GM19455 (cell line): ENCODE measurements at regions not wholly inside any gene's neighbourhood (a gene's known extent, or its start where the extent isn't known, plus 50 kb on each side); places are given as distances from the start of the nearest gene placed in this dataset.

ENCODE experiments used
- ATAC-seq: cut with Tn5 transposase; IDR thresholded peaks from one replicate; pipeline ENCODE4 v1.9.1; 2021; ENCODE audit not compliant: unreplicated experiment

- no peak for ATAC-seq
Observed at GRCh38 chr10:83037653-83038052, 1101.7 kb upstream of the GHITM start.

GRCh38 chr10:83038631-83039030 lies 1100.7 kb upstream of the GHITM start:
- no peak for ATAC-seq

- ATAC-seq = no peak
Observed at GRCh38 chr10:83045731-83046130, 1093.6 kb upstream of the GHITM start.

GRCh38 chr10:83050815-83051214 lies 1088.5 kb upstream of the GHITM start:
- no peak for ATAC-seq

- ATAC-seq = no peak
Observed at GRCh38 chr10:83062871-83063270, 1076.4 kb upstream of the GHITM start.

GRCh38 chr10:83073472-83073871 lies 1065.8 kb upstream of the GHITM start:
- ATAC-seq = no peak

GRCh38 chr10:83075016-83075814 lies 1064.1 kb upstream of the GHITM start:
- no peak for ATAC-seq

- no peak for ATAC-seq
Observed at GRCh38 chr10:83075815-83076355, 1063.4 kb upstream of the GHITM start.

GRCh38 chr10:83076443-83076842 lies 1062.9 kb upstream of the GHITM start:
- no peak for ATAC-seq

GRCh38 chr10:83078160-83078559 lies 1061.1 kb upstream of the GHITM start:
- ATAC-seq = no peak

- ATAC-seq = no peak
Observed at GRCh38 chr10:83078645-83079044, 1060.7 kb upstream of the GHITM start.

GRCh38 chr10:83083831-83084230 lies 1055.5 kb upstream of the GHITM start:
- ATAC-seq = no peak

GRCh38 chr10:83089335-83089734 lies 1050.0 kb upstream of the GHITM start:
- no peak for ATAC-seq

- ATAC-seq = no peak
Observed at GRCh38 chr10:83104616-83105015, 1034.7 kb upstream of the GHITM start.

- no peak for ATAC-seq
Observed at GRCh38 chr10:83108565-83109333, 1030.6 kb upstream of the GHITM start.

- no peak for ATAC-seq
Observed at GRCh38 chr10:83119346-83119745, 1020.0 kb upstream of the GHITM start.

- no peak for ATAC-seq
Observed at GRCh38 chr10:83122336-83122735, 1017.0 kb upstream of the GHITM start.

GRCh38 chr10:83127942-83128575 lies 1011.2 kb upstream of the GHITM start:
- no peak for ATAC-seq

GRCh38 chr10:83140811-83141210 lies 998.5 kb upstream of the GHITM start:
- no peak for ATAC-seq

- ATAC-seq = no peak
Observed at GRCh38 chr10:83142074-83142563, 997.2 kb upstream of the GHITM start.

- ATAC-seq = no peak
Observed at GRCh38 chr10:83144461-83144860, 994.8 kb upstream of the GHITM start.
